ENCODE measurements at regions not wholly inside any gene's neighbourhood (a gene's known extent, or its start where the extent isn't known, plus 50 kb on each side); places are given as distances from the start of the nearest gene placed in this dataset.

DNA sequence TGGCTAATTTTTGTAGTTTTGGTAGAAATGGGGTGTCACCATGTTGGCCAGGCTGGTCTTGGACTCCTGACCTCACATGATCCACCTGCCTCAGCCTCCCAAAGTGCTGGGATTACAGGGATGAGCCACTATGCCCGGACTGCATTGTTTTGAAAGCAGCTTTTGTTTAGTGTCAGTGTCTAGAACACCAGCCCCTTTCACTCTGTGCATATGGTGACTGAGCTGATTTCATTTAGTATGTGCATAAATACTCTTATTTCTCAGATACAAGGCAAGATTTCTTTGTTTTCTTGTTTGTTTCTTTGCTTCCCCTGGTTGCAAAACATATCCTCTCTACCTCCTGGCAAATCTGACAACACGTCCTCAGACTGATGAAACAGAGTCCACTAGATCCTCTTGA lies 152.8 kb upstream of the CHD6 start:
- no peaks in the 10 kb centered on the region for H3K9me3 ChIP-seq (ENCODE audit: low read length)
- H3K36me3 Mint-ChIP-seq: no peaks in the 10 kb centered on the region
- no peak overlapping the region for H3K27ac Mint-ChIP-seq
- POLR2A ChIA-PET: no interaction called here
- peaks cover 7 to 8% of the 10 kb centered on the region in 2 donors for H3K27me3 Mint-ChIP-seq
- no peak overlapping the region for H3K4me3 ChIP-seq (ENCODE audit: low read length)
- no peaks in the 10 kb centered on the region for H3K36me3 ChIP-seq (ENCODE audit: insufficient read depth, low read length)
- no peaks in the 10 kb centered on the region for H3K4me1 Mint-ChIP-seq
- no peak overlapping the region for H3K4me3 Mint-ChIP-seq
- H3K4me1 ChIP-seq (ENCODE audit: insufficient read depth, low read length): no peaks in the 10 kb centered on the region
- H3K9me3 Mint-ChIP-seq: peaks cover 0 to 5% (median 0%) of the 10 kb centered on the region in 5 donors
- H3K27ac ChIP-seq (ENCODE audit: low read depth, low read length): no peak overlapping the region
- H3K27me3 ChIP-seq (ENCODE audit: insufficient read depth, low read length, poor library complexity, severe bottlenecking): no peaks in the 10 kb centered on the region
- CTCF ChIA-PET: no interaction called here
- DNase-seq: no peak

DNA sequence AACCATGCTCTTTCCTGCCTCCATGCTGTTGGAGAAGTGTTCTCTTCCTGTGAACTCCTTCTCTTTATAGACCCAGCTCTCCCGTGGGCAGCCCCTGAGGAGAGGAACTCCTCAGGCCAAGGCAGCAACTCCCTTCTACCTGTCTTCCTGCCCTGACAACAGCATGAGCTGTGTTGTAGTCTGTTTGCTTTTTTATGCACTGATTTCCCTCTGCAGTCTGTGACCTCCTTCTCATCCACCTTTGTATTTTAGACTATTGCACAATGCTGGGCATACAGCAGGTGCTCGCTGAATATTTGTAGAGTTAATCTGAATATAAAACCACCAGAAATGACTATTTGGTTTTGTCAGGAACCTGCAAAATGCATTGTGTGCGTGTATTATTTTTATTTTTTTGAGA lies 152.2 kb upstream of the CHD6 start:
- Mint-ChIP-seq H3K27ac (no peak overlapping the region), H3K4me1 (no peaks in the 10 kb centered on the region), H3K36me3 (no peaks in the 10 kb centered on the region), H3K9me3 (peaks cover 0 to 5% (median 0%) of the 10 kb centered on the region in 5 donors), H3K27me3 (peaks cover 7 to 8% of the 10 kb centered on the region in 2 donors), H3K4me3 (no peak overlapping the region)
- H3K4me1 ChIP-seq (ENCODE audit: insufficient read depth, low read length): no peaks in the 10 kb centered on the region
- no peak overlapping the region for H3K4me3 ChIP-seq (ENCODE audit: low read length)
- H3K9me3 ChIP-seq (ENCODE audit: low read length): no peaks in the 10 kb centered on the region
- H3K36me3 ChIP-seq (ENCODE audit: insufficient read depth, low read length): no peaks in the 10 kb centered on the region
- ChIA-PET POLR2A (no interaction called here), CTCF (no interaction called here)
- no peak for DNase-seq
- no peaks in the 10 kb centered on the region for H3K27me3 ChIP-seq (ENCODE audit: insufficient read depth, low read length, poor library complexity, severe bottlenecking)
- H3K27ac ChIP-seq (ENCODE audit: low read depth, low read length): no peak overlapping the region

DNA sequence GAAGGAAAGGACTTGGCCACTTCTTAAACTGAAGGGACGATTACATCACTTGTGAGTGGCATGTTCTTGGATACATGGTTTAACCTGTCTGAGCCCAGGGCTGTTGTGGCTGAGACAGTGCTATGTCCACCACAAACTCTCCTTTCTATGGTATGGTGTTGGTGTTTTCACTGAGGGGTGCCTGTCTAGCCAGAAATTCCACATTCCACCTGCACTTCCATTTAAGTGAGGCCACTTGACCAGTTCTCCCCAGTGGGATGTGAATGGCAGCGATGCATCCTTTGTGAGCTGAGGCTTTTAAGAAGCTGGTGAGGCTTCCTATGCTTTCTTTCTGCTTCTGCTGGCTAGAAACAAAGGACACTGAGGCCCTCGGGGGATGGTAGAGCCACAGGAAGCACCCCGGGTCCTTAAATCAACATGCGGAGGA lies 151.4 kb upstream of the CHD6 start:
- ChIA-PET CTCF (no interaction called here), POLR2A (no interaction called here)
- no peak overlapping the region for H3K4me3 ChIP-seq (ENCODE audit: low read length)
- no peak for DNase-seq
- Mint-ChIP-seq H3K27ac (no peak overlapping the region), H3K9me3 (peaks cover 0 to 5% (median 0%) of the 10 kb centered on the region in 5 donors), H3K27me3 (peaks cover 4 to 11% of the 10 kb centered on the region in 2 donors), H3K4me3 (no peak overlapping the region), H3K4me1 (no peaks in the 10 kb centered on the region), H3K36me3 (no peaks in the 10 kb centered on the region)
- no peak overlapping the region for H3K27ac ChIP-seq (ENCODE audit: low read depth, low read length)
- no peaks in the 10 kb centered on the region for H3K36me3 ChIP-seq (ENCODE audit: insufficient read depth, low read length)
- no peaks in the 10 kb centered on the region for H3K27me3 ChIP-seq (ENCODE audit: insufficient read depth, low read length, poor library complexity, severe bottlenecking)
- H3K9me3 ChIP-seq (ENCODE audit: low read length): no peaks in the 10 kb centered on the region
- H3K4me1 ChIP-seq (ENCODE audit: insufficient read depth, low read length): no peaks in the 10 kb centered on the region

DNA sequence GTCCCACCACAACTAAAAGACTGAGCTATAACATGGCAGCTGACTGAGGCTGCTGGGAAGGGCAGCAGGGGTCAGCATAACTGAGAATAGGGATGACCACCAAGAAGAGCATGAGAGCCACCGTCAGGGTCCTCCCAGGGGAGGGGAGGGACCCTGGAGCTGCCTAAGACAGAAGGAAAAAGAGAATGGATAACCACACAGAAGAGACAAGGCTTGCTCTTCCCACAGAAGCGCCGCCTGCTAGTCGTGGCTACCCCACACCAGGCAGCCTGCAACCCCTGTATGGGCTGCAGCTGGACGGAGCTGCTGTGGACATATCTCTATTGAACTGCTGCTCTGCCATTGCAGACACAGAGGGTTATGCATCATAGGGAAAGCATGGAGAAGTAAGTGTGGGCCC lies 132.0 kb upstream of the CHD6 start:
- no peak overlapping the region for H3K27ac ChIP-seq (ENCODE audit: low read depth, low read length)
- H3K4me3 ChIP-seq (ENCODE audit: low read length): no peak overlapping the region
- H3K36me3 ChIP-seq (ENCODE audit: insufficient read depth, low read length): no peaks in the 10 kb centered on the region
- no peak for DNase-seq
- H3K9me3 Mint-ChIP-seq: peaks cover 0 to 3% (median 0%) of the 10 kb centered on the region in 5 donors
- no peaks in the 10 kb centered on the region for H3K4me1 ChIP-seq (ENCODE audit: insufficient read depth, low read length)
- H3K4me1 Mint-ChIP-seq: no peaks in the 10 kb centered on the region
- H3K36me3 Mint-ChIP-seq: no peaks in the 10 kb centered on the region
- H3K27ac Mint-ChIP-seq: peak overlapping the region in 1 of 8 donors; percentile 82
- peaks cover 13 to 42% of the 10 kb centered on the region in 2 donors for H3K27me3 Mint-ChIP-seq
- ChIA-PET POLR2A (no interaction called here), CTCF (no interaction called here)
- H3K9me3 ChIP-seq (ENCODE audit: low read length): no peaks in the 10 kb centered on the region
- H3K4me3 Mint-ChIP-seq: no peak overlapping the region
- H3K27me3 ChIP-seq (ENCODE audit: insufficient read depth, low read length, poor library complexity, severe bottlenecking): no peaks in the 10 kb centered on the region

DNA sequence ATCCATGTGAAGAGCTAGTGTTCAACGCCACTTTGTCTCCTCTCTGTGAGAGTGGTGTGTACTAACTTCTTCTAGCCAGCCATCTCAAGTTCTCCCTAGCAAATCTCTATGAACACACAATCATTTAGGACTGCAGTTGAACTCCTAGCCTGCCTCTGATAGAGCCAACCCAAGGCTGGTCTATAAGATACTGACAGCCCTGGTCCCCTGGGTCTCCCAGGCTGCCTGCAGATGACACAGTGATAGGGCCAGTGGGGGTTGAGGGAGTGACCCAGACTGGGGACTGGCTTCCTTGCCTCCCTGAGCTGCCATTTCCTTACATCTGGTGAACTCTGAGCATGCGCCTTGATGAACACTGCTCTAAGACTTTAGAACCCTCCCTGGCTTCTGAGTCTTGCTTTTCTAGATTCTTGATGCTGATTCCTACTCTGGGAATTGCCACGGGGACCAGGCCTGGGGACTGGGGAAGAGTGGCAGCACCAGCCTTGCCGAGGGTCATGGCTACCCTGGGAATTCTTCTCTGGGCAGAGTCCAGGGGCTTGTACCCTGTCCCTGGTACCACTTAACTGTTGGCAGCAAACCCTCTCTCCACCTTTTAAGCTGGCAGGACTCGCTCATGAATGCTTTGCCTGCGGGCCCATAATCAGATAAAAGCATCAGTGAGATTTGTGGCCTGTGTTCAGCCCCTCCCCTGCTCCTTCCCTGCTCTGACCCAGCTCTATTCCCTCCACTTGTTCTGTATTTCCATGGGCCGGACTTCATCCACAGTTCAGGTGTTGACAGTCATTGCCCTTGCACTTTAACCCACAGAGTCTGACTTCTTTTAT lies 130.8 kb upstream of the CHD6 start:
- Mint-ChIP-seq H3K27me3 (peaks cover 12 to 52% of the 10 kb centered on the region in 2 donors), H3K4me1 (no peaks in the 10 kb centered on the region), H3K36me3 (no peaks in the 10 kb centered on the region), H3K4me3 (no peak overlapping the region), H3K27ac (no peak overlapping the region), H3K9me3 (peaks cover 0 to 3% (median 0%) of the 10 kb centered on the region in 5 donors)
- H3K4me1 ChIP-seq (ENCODE audit: insufficient read depth, low read length): no peaks in the 10 kb centered on the region
- H3K27me3 ChIP-seq (ENCODE audit: insufficient read depth, low read length, poor library complexity, severe bottlenecking): no peaks in the 10 kb centered on the region
- POLR2A ChIA-PET: no interaction called here
- no peaks in the 10 kb centered on the region for H3K9me3 ChIP-seq (ENCODE audit: low read length)
- H3K36me3 ChIP-seq (ENCODE audit: insufficient read depth, low read length): no peaks in the 10 kb centered on the region
- no peak overlapping the region for H3K4me3 ChIP-seq (ENCODE audit: low read length)
- no peak overlapping the region for H3K27ac ChIP-seq (ENCODE audit: low read depth, low read length)
- CTCF ChIA-PET: no interaction called here
- DNase-seq: no peak

DNA sequence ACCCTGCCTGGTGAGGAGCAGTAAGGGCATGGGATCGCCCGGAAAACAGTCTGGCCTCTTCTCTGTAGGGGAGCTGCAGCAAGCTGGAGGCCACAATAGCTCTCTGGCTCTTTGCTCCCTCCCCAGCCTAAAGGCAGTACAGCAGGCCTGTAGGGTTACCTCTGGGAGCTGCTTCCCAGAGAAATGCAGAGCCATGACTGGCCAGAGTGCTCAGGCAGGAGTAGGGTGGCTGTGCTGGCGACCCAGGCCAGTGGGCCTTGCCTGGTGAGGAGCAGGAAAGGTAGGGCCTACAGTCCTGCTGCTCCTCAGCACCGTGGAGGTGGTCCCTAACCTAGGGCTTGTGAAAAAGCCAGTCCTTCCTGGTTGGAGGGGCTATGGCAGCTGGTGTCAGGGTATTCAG lies 129.9 kb upstream of the CHD6 start:
- Mint-ChIP-seq H3K4me1 (no peaks in the 10 kb centered on the region), H3K4me3 (no peak overlapping the region), H3K36me3 (no peaks in the 10 kb centered on the region), H3K9me3 (peaks cover 0 to 3% (median 0%) of the 10 kb centered on the region in 5 donors), H3K27ac (no peak overlapping the region), H3K27me3 (peaks cover 10 to 55% of the 10 kb centered on the region in 2 donors)
- H3K27me3 ChIP-seq (ENCODE audit: insufficient read depth, low read length, poor library complexity, severe bottlenecking): no peaks in the 10 kb centered on the region
- no peaks in the 10 kb centered on the region for H3K36me3 ChIP-seq (ENCODE audit: insufficient read depth, low read length)
- H3K4me3 ChIP-seq (ENCODE audit: low read length): no peak overlapping the region
- no peaks in the 10 kb centered on the region for H3K9me3 ChIP-seq (ENCODE audit: low read length)
- DNase-seq: no peak
- H3K4me1 ChIP-seq (ENCODE audit: insufficient read depth, low read length): no peaks in the 10 kb centered on the region
- ChIA-PET CTCF (interaction anchor here (2.1 kb wide), 1 partner anchor 10 kb away, joined by 6 read pairs; no protein-coding TSS in a partner anchor), POLR2A (no interaction called here)
- H3K27ac ChIP-seq (ENCODE audit: low read depth, low read length): no peak overlapping the region

DNA sequence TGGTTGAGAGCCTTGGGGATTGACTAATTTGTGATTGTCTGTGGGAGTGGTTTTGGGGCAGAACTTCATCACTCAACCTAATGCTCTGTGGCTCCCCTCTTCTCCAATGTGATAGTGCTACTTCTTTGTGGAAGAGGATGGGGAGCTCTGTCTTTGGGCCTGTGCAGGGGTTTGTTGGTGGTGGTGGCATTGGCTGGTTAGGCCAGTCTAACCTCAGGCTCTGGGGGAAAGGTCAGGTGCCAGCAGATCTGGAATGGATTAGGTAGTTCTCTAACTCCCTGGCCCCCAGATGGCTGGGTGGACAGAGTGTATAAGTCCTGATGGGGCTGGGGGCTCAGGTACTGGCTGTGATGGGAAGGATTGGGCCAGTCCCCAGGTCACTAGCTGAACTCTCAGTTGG lies 129.0 kb upstream of the CHD6 start:
- Histone ChIP-seq H3K36me3 (ENCODE audit: insufficient read depth, low read length) (no peaks in the 10 kb centered on the region), H3K27me3 (ENCODE audit: insufficient read depth, low read length, poor library complexity, severe bottlenecking) (no peaks in the 10 kb centered on the region), H3K4me1 (ENCODE audit: insufficient read depth, low read length) (no peaks in the 10 kb centered on the region), H3K27ac (ENCODE audit: low read depth, low read length) (no peak overlapping the region), H3K9me3 (ENCODE audit: low read length) (no peaks in the 10 kb centered on the region), H3K4me3 (ENCODE audit: low read length) (no peak overlapping the region)
- H3K36me3 Mint-ChIP-seq: no peaks in the 10 kb centered on the region
- ChIA-PET POLR2A (no interaction called here), CTCF (interaction anchor here (1.0 to 2.1 kb wide), 2 partner anchors 9 to 13 kb away, joined by 5 to 6 read pairs; no protein-coding TSS in a partner anchor)
- peak overlapping the region in 1 of 8 donors; percentile 29 for H3K27ac Mint-ChIP-seq
- peaks cover 10 to 56% of the 10 kb centered on the region in 2 donors for H3K27me3 Mint-ChIP-seq
- H3K4me3 Mint-ChIP-seq: no peak overlapping the region
- no peak for DNase-seq
- H3K9me3 Mint-ChIP-seq: peaks cover 0 to 3% (median 0%) of the 10 kb centered on the region in 5 donors
- no peaks in the 10 kb centered on the region for H3K4me1 Mint-ChIP-seq

DNA sequence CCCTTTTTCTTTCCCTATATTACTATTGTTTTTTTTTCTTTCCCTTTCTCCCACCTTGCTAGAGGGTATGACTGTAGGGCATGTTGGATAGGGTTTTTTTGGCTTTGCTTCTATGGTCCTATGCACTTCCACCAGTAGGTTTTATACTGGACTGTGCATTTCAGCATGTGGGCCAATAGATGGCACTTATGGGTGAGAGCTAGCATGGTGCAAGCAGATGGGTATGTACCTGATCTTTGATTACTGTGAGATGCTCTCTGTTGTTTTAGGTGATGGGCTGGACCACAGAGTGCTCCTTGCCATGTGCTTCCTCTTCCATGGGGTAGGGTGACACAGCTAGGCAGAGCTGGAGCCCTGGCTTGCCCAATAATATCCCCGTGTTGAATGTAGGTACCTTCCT lies 128.5 kb upstream of the CHD6 start:
- Histone ChIP-seq H3K36me3 (ENCODE audit: insufficient read depth, low read length) (no peaks in the 10 kb centered on the region), H3K9me3 (ENCODE audit: low read length) (no peaks in the 10 kb centered on the region), H3K27ac (ENCODE audit: low read depth, low read length) (no peak overlapping the region), H3K27me3 (ENCODE audit: insufficient read depth, low read length, poor library complexity, severe bottlenecking) (no peaks in the 10 kb centered on the region), H3K4me3 (ENCODE audit: low read length) (no peak overlapping the region), H3K4me1 (ENCODE audit: insufficient read depth, low read length) (no peaks in the 10 kb centered on the region)
- Mint-ChIP-seq H3K27me3 (peaks cover 10 to 56% of the 10 kb centered on the region in 2 donors), H3K36me3 (no peaks in the 10 kb centered on the region), H3K4me3 (no peak overlapping the region), H3K27ac (no peak overlapping the region), H3K4me1 (no peaks in the 10 kb centered on the region), H3K9me3 (peaks cover 0 to 3% (median 0%) of the 10 kb centered on the region in 5 donors)
- no peak for DNase-seq
- POLR2A ChIA-PET: no interaction called here
- CTCF ChIA-PET: interaction anchor here (1.0 to 2.1 kb wide), 2 partner anchors 9 to 12 kb away, joined by 5 to 6 read pairs; no protein-coding TSS in a partner anchor

Data from CD8-positive, alpha-beta memory T cell (primary cell).